ENCODE measurements at regions not wholly inside any gene's neighbourhood (a gene's known extent, or its start where the extent isn't known, plus 50 kb on each side); places are given as distances from the start of the nearest gene placed in this dataset.

DNA sequence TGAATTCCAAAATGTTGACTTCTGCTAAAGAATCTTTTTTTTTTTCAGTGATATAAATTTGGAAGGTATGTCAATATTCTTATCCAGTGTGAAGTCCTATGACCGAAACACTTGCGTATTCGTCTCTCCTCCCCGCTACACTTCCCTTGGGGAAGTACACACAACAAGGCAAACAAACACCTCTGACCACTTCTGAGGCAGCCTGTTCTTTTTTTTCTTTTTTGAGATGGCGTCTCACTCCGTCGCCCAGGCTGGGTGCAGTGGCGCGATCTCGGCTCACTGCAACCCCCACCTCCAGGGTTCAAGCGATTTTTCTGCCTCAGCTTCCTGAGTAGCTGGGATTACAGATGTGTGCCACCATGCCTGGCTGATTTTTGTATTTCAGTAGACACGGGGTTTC lies 78.1 kb upstream of the DHRSX start:
- TF ChIP-seq, protein P1, sequence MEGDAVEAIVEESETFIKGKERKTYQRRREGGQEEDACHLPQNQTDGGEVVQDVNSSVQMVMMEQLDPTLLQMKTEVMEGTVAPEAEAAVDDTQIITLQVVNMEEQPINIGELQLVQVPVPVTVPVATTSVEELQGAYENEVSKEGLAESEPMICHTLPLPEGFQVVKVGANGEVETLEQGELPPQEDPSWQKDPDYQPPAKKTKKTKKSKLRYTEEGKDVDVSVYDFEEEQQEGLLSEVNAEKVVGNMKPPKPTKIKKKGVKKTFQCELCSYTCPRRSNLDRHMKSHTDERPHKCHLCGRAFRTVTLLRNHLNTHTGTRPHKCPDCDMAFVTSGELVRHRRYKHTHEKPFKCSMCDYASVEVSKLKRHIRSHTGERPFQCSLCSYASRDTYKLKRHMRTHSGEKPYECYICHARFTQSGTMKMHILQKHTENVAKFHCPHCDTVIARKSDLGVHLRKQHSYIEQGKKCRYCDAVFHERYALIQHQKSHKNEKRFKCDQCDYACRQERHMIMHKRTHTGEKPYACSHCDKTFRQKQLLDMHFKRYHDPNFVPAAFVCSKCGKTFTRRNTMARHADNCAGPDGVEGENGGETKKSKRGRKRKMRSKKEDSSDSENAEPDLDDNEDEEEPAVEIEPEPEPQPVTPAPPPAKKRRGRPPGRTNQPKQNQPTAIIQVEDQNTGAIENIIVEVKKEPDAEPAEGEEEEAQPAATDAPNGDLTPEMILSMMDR (IDR thresholded peaks at IDR 0.05; ENCODE audit: low read depth, low read length) = no peak
- no peak for TF ChIP-seq EZH2phosphoT487 (IDR thresholded peaks at IDR 0.05; ENCODE audit: low read depth)
